ENCODE measurements at regions not wholly inside any gene's neighbourhood (a gene's known extent, or its start where the extent isn't known, plus 50 kb on each side); places are given as distances from the start of the nearest gene placed in this dataset.

- Mint-ChIP-seq H3K4me3 (no peak overlapping the region), H3K9me3 (peaks cover 2 to 14% of the 10 kb centered on the region in 2 donors), H3K27me3 (no peaks in the 10 kb centered on the region), H3K27ac (no peak overlapping the region), H3K36me3 (ENCODE audit: insufficient read depth) (no peaks in the 10 kb centered on the region), H3K4me1 (ENCODE audit: low read depth in 2 of 2) (no peaks in the 10 kb centered on the region)
- DNase-seq (no peak), ATAC-seq (replicated peaks) (no peak)
Measured at GRCh38 chr18:40987581-40987980, 967.5 kb upstream of the PIK3C3 start.

DNA sequence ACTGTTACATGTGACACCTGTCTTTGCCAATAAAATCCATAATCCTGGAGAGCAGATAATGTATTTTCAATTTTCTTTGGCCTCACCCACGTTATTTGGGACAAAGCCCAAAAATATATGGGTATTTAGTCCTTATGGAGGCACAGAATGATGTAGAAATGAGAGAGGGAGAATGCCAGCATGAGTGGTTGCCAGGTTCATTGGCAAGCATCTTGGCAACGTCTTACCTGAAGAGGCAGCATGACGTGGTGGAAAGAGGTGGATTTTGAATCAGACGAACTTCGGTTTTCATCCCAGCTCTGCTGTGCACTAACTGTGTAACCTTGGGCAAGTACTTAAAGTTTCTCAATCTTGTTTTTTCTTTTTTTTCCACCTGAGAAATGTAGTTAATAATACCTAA lies 969.6 kb upstream of the PIK3C3 start:
- Mint-ChIP-seq H3K27me3 (no peaks in the 10 kb centered on the region), H3K4me1 (ENCODE audit: low read depth in 2 of 2) (no peaks in the 10 kb centered on the region), H3K27ac (no peak overlapping the region), H3K4me3 (no peak overlapping the region), H3K36me3 (ENCODE audit: insufficient read depth) (no peaks in the 10 kb centered on the region), H3K9me3 (peaks cover under 1 to 4% of the 10 kb centered on the region in 2 donors)
- DNase-seq (no peak), ATAC-seq (replicated peaks) (no peak)

DNA sequence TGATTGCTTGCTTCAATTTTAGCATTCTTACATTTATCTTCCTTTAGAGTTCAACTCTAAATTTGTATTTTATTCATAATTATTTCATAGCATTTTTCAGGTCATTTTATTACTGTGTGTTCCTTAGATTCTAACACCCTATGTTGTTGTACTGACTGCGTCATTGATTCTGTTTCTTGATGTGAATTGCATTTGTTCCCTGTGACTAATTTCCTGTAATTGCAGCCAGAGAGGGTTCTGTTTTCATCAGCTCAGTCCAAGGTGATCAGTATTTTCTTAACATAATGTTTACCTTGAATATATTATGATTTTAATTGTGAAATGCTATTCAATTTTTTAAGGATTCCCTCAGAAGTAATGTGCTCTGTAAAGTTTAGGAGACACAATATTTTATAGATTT lies 970.2 kb upstream of the PIK3C3 start:
- no peak overlapping the region for H3K4me3 Mint-ChIP-seq
- no peaks in the 10 kb centered on the region for H3K9me3 Mint-ChIP-seq
- no peak for DNase-seq
- H3K27me3 Mint-ChIP-seq = no peaks in the 10 kb centered on the region
- H3K36me3 Mint-ChIP-seq (ENCODE audit: insufficient read depth) = no peaks in the 10 kb centered on the region
- no peak for ATAC-seq (replicated peaks)
- no peak overlapping the region for H3K27ac Mint-ChIP-seq
- no peaks in the 10 kb centered on the region for H3K4me1 Mint-ChIP-seq (ENCODE audit: low read depth in 2 of 2)

- H3K36me3 Mint-ChIP-seq (ENCODE audit: insufficient read depth) = no peaks in the 10 kb centered on the region
- H3K27me3 Mint-ChIP-seq = no peaks in the 10 kb centered on the region
- DNase-seq = no peak
- H3K9me3 Mint-ChIP-seq = no peaks in the 10 kb centered on the region
- no peak for ATAC-seq (replicated peaks)
- no peak overlapping the region for H3K27ac Mint-ChIP-seq
- no peaks in the 10 kb centered on the region for H3K4me1 Mint-ChIP-seq (ENCODE audit: low read depth in 2 of 2)
- no peak overlapping the region for H3K4me3 Mint-ChIP-seq
Measured at GRCh38 chr18:40983835-40984234, 971.2 kb upstream of the PIK3C3 start.

DNA sequence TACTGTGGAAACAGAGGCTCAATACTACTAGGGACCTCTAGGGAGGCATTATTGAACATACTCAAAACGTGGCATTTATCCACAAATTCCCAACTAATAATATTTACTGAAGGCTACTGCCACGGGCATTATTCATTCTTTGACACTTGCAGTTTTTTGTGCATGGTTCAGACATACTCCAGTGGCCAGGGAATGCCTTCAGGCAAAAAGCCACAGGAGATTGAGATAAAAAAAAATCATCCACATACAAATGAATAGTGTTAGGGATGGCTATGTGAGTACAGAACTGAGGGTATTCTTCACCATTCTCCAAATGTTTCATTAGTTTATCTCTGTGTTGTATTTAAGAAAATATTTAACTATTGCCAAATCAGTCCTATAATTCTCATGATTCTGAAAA lies 974.9 kb upstream of the PIK3C3 start:
- Mint-ChIP-seq H3K27ac (no peak overlapping the region), H3K4me1 (ENCODE audit: low read depth in 2 of 2) (no peaks in the 10 kb centered on the region), H3K9me3 (peaks cover 0 to 9% of the 10 kb centered on the region in 2 donors), H3K27me3 (no peaks in the 10 kb centered on the region), H3K36me3 (ENCODE audit: insufficient read depth) (no peaks in the 10 kb centered on the region), H3K4me3 (no peak overlapping the region)
- no peak for ATAC-seq (replicated peaks)
- DNase-seq = no peak

DNA sequence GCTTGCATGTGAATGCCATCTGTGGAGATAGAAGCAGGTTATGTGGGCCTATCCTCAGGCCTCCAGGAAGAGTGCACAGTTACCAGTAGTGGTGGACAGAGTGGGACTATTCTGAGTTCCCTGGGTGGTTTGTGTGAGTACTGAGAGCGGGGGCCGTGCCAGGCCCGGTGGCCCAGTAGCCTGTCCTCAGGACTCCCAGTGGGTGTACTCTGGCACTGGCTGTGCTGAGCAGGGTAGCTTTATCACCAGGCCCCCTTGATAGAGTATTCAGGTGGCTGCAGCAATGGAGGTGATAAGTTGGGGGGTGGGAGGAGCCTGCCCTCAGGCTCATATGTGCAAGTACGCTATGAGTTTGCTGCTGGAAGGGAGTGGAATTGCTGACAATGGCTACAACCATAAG lies 979.0 kb upstream of the PIK3C3 start:
- Mint-ChIP-seq H3K4me1 (ENCODE audit: low read depth in 2 of 2) (no peaks in the 10 kb centered on the region), H3K9me3 (peaks cover 4 to 15% of the 10 kb centered on the region in 2 donors), H3K36me3 (ENCODE audit: insufficient read depth) (no peaks in the 10 kb centered on the region), H3K4me3 (no peak overlapping the region), H3K27me3 (no peaks in the 10 kb centered on the region), H3K27ac (no peak overlapping the region)
- ATAC-seq (replicated peaks) (no peak), DNase-seq (no peak)

- Mint-ChIP-seq H3K9me3 (peaks cover 6 to 17% of the 10 kb centered on the region in 2 donors), H3K27ac (no peak overlapping the region), H3K36me3 (ENCODE audit: insufficient read depth) (no peaks in the 10 kb centered on the region), H3K4me1 (ENCODE audit: low read depth in 2 of 2) (no peaks in the 10 kb centered on the region), H3K4me3 (no peak overlapping the region), H3K27me3 (no peaks in the 10 kb centered on the region)
- DNase-seq (no peak), ATAC-seq (replicated peaks) (no peak)
Measured at GRCh38 chr18:40974448-40974847, 980.6 kb upstream of the PIK3C3 start.

DNA sequence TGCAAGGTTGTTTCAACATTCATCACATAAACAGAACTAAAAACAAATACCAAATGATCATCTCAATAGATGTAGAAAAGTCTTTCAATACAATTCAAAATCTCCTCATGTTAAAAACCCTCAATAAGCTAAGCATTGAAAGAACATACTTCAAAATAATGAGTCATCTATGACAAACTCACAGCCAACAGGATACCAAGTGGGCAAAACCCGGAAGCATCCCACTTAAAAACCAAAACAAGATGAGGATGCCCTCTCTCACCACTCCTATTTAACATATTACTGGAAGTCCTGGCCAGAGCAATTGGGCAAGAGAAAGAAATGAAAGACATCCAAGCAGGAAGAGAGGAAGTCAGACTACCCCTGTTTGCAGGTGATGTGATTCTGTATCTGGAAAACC lies 992.2 kb upstream of the PIK3C3 start:
- Mint-ChIP-seq H3K4me3 (no peak overlapping the region), H3K4me1 (ENCODE audit: low read depth in 2 of 2) (no peaks in the 10 kb centered on the region), H3K36me3 (ENCODE audit: insufficient read depth) (no peaks in the 10 kb centered on the region), H3K27ac (no peak overlapping the region), H3K27me3 (no peaks in the 10 kb centered on the region), H3K9me3 (peaks cover 6 to 7% of the 10 kb centered on the region in 2 donors)
- ATAC-seq (replicated peaks) = no peak
- DNase-seq = no peak

DNA sequence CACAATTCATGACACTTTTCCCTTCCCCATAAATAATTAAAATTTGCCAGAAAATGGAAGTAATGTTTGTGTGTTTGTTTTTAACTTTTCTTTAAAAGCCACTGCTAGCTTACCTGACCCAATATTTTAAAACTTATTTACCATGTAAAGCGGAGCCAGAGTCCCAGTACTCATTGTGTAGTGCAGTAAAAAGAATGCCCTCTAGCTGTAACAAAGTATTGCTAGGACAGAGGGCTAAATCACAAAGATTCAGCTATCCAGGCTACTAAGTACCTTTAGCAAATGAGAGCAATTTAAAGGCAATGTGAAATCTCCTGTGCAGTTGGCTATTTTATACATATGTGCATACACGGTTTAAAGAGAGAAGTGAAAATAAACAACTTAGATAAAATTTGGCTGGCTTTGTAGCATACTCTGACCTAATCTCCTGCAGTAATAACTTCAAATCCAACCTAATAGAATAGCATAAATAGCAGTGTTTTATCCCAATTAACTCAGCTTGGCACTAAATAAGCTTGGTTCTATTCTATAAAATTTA lies 997.4 kb upstream of the PIK3C3 start:
- Mint-ChIP-seq H3K36me3 (ENCODE audit: insufficient read depth) (no peaks in the 10 kb centered on the region), H3K4me3 (no peak overlapping the region), H3K9me3 (peaks cover 11 to 12% of the 10 kb centered on the region in 2 donors), H3K27ac (no peak overlapping the region), H3K27me3 (no peaks in the 10 kb centered on the region), H3K4me1 (ENCODE audit: low read depth in 2 of 2) (no peaks in the 10 kb centered on the region)
- no peak for DNase-seq
- ATAC-seq (replicated peaks) = no peak

- Mint-ChIP-seq H3K27me3 (no peaks in the 10 kb centered on the region), H3K4me1 (ENCODE audit: low read depth in 2 of 2) (no peaks in the 10 kb centered on the region), H3K36me3 (ENCODE audit: insufficient read depth) (no peaks in the 10 kb centered on the region), H3K9me3 (peaks cover 11 to 14% of the 10 kb centered on the region in 2 donors), H3K27ac (no peak overlapping the region), H3K4me3 (no peak overlapping the region)
- DNase-seq (no peak), ATAC-seq (replicated peaks) (no peak)
Measured at GRCh38 chr18:40956213-40956612, 998.8 kb upstream of the PIK3C3 start.

- H3K27ac Mint-ChIP-seq = no peak overlapping the region
- H3K9me3 Mint-ChIP-seq = peaks cover 16 to 22% of the 10 kb centered on the region in 2 donors
- no peak for ATAC-seq (replicated peaks)
- H3K4me3 Mint-ChIP-seq = no peak overlapping the region
- no peaks in the 10 kb centered on the region for H3K4me1 Mint-ChIP-seq (ENCODE audit: low read depth in 2 of 2)
- DNase-seq = no peak
- no peaks in the 10 kb centered on the region for H3K27me3 Mint-ChIP-seq
- no peaks in the 10 kb centered on the region for H3K36me3 Mint-ChIP-seq (ENCODE audit: insufficient read depth)
Measured at GRCh38 chr18:40955351-40955750, 999.7 kb upstream of the PIK3C3 start.

DNA sequence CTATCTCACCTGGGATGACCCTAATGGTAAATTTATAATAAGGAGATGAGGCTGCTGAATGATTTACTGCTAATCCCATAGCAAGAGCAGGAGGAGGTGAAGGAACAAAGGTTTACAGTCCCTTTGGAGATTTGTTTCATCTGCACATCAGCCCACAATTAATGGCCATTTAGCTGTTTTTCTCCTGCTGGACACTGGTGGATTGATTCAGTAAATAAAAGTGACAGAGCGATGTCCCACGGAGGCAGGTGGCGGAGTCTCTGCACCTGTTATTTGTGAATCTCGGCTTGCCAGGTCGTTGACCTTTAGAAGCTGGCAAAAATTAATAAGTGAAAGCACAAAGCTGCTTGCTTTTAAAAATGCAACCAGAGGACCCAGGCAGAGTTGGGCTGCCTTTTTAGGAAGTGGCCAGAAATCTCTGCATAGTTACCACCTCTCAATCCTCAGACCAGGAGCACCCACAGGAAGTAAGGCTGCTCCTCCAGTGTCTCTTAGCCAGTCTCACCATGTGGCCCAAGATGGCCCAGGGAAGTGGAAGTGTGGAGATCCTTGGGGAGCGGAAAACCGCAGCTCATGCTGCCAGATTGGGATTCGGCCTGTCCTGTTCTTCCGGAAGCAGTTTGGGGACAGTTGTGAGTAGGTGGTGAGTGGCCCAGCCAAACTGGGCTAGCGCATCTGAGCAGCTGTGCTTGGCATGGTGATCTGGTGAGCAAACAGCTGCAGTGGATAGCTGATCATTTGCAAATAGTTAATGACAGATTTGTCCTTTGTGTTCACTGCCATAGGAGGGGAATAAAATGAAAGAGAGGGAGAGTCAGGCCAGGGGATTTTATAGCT lies 1005.7 kb upstream of the PIK3C3 start:
- no peak for DNase-seq
- no peak overlapping the region for H3K4me3 Mint-ChIP-seq
- H3K27me3 Mint-ChIP-seq = no peaks in the 10 kb centered on the region
- no peak overlapping the region for H3K27ac Mint-ChIP-seq
- ATAC-seq (replicated peaks) = no peak
- H3K4me1 Mint-ChIP-seq (ENCODE audit: low read depth in 2 of 2) = no peaks in the 10 kb centered on the region
- no peaks in the 10 kb centered on the region for H3K36me3 Mint-ChIP-seq (ENCODE audit: insufficient read depth)
- peaks cover 17 to 26% of the 10 kb centered on the region in 2 donors for H3K9me3 Mint-ChIP-seq

- DNase-seq = no peak
- Mint-ChIP-seq H3K4me1 (ENCODE audit: low read depth in 2 of 2) (no peaks in the 10 kb centered on the region), H3K27me3 (no peaks in the 10 kb centered on the region), H3K36me3 (ENCODE audit: insufficient read depth) (no peaks in the 10 kb centered on the region), H3K9me3 (peaks cover 14 to 20% of the 10 kb centered on the region in 2 donors), H3K4me3 (no peak overlapping the region), H3K27ac (no peak overlapping the region)
- no peak for ATAC-seq (replicated peaks)
Measured at GRCh38 chr18:40944576-40944975, 1010.5 kb upstream of the PIK3C3 start.
